H9 (cell line): ENCODE measurements at regions not wholly inside any gene's neighbourhood (a gene's known extent, or its start where the extent isn't known, plus 50 kb on each side); places are given as distances from the start of the nearest gene placed in this dataset.

Source experiments
- DNase-seq: peaks from one replicate; pipeline ENCODE4 v3.0.0-alpha.2; 2017
- H2AFZ ChIP-seq: one replicate; pipeline ENCODE4 v1.6.1; 2013; ENCODE audit warnings: mild to moderate bottlenecking, low read length, control low read depth, moderate library complexity
- H2AK5ac ChIP-seq: 2 replicates; pipeline ENCODE4 v1.6.1; 2013; ENCODE audit warnings: low read length, control low read depth, mixed read lengths; ENCODE audit not compliant: insufficient read length
- H2BK120ac ChIP-seq: one replicate; pipeline ENCODE4 v1.6.1; 2013; ENCODE audit warnings: low read depth, mild to moderate bottlenecking, low read length, control low read depth, inconsistent platforms; ENCODE audit not compliant: poor library complexity, severe bottlenecking
- H2BK12ac ChIP-seq: 2 replicates; pipeline ENCODE4 v1.6.1; 2013; ENCODE audit warnings: low read length, control low read depth, mixed read lengths, low read depth; ENCODE audit not compliant: insufficient read length
- H2BK15ac ChIP-seq: 2 replicates; pipeline ENCODE4 v1.6.1; 2013; ENCODE audit warnings: low read depth, low read length, control low read depth
- H2BK20ac ChIP-seq: one replicate; pipeline ENCODE4 v1.6.1; 2013; ENCODE audit warnings: low read depth, mild to moderate bottlenecking, low read length, control low read depth, inconsistent platforms; ENCODE audit not compliant: poor library complexity, severe bottlenecking
- H2BK5ac ChIP-seq: 2 replicates; pipeline ENCODE4 v1.6.1; 2013; ENCODE audit warnings: low read length, control low read depth, mixed read lengths; ENCODE audit not compliant: insufficient read length
- H3K14ac ChIP-seq: 2 replicates; pipeline ENCODE4 v1.6.1; 2013; ENCODE audit warnings: low read length, control low read depth; ENCODE audit not compliant: insufficient read depth
- H3K18ac ChIP-seq: 2 replicates; pipeline ENCODE4 v1.6.1; 2013; ENCODE audit warnings: low read depth, mild to moderate bottlenecking, mixed read lengths, low read length, control low read depth; ENCODE audit not compliant: insufficient read length
- H3K23ac ChIP-seq: 2 replicates; pipeline ENCODE4 v1.6.1; 2013; ENCODE audit warnings: low read length, control low read depth, mixed read lengths, low read depth; ENCODE audit not compliant: insufficient read length
- H3K23me2 ChIP-seq: 2 replicates; pipeline ENCODE4 v1.6.1; 2013; ENCODE audit warnings: low read depth, mild to moderate bottlenecking, mixed read lengths, low read length, control low read depth; ENCODE audit not compliant: insufficient read length, poor library complexity, severe bottlenecking
- H3K27ac ChIP-seq: 2 replicates; pipeline ENCODE4 v1.5.1; 2013; ENCODE audit warnings: low read length, control low read depth, mixed read lengths, low read depth; ENCODE audit not compliant: insufficient read length
- H3K27me3 ChIP-seq: 2 replicates; pipeline ENCODE4 v1.6.1; 2013; ENCODE audit warnings: low read length, control low read depth, inconsistent platforms; ENCODE audit not compliant: insufficient read depth
- H3K4ac ChIP-seq: 2 replicates; pipeline ENCODE4 v1.6.1; 2013; ENCODE audit warnings: low read depth, mild to moderate bottlenecking, control low read depth, inconsistent platforms, low read length, moderate library complexity
- H3K4me1 ChIP-seq: 2 replicates; pipeline ENCODE4 v1.6.1; 2013; ENCODE audit warnings: low read length, control low read depth, inconsistent platforms; ENCODE audit not compliant: insufficient read depth
- H3K4me2 ChIP-seq: 2 replicates; pipeline ENCODE4 v1.6.1; 2013; ENCODE audit warnings: low read length, control low read depth, mixed read lengths; ENCODE audit not compliant: insufficient read length, insufficient read depth
- H3K56ac ChIP-seq: 2 replicates; pipeline ENCODE4 v1.6.1; 2013; ENCODE audit warnings: low read depth, mild to moderate bottlenecking, mixed read lengths, low read length, control low read depth; ENCODE audit not compliant: insufficient read length
- H3K79me1 ChIP-seq: 2 replicates; pipeline ENCODE4 v1.6.1; 2013; ENCODE audit warnings: low read depth, mild to moderate bottlenecking, moderate library complexity, low read length, control low read depth, inconsistent platforms; ENCODE audit not compliant: insufficient read depth, poor library complexity, severe bottlenecking
- H3K79me2 ChIP-seq: 2 replicates; pipeline ENCODE4 v1.6.1; 2013; ENCODE audit warnings: low read length, control low read depth, inconsistent platforms; ENCODE audit not compliant: insufficient read depth
- H3K9ac ChIP-seq: 2 replicates; pipeline ENCODE4 v1.6.1; 2013; ENCODE audit warnings: low read length, control low read depth, mixed read lengths; ENCODE audit not compliant: insufficient read length; ENCODE audit errors: extremely low read depth
- H3K9me3 ChIP-seq: one replicate; pipeline ENCODE4 v1.6.1; 2013; ENCODE audit warnings: low read depth, low read length, inconsistent platforms; ENCODE audit not compliant: control insufficient read depth
- H3T11ph ChIP-seq: one replicate; pipeline ENCODE4 v1.6.1; 2013; ENCODE audit warnings: mild to moderate bottlenecking, low read length, control low read depth, inconsistent platforms
- H4K20me1 ChIP-seq: one replicate; pipeline ENCODE4 v1.6.1; 2013; ENCODE audit not compliant: control insufficient read depth, insufficient read length, insufficient read depth
- H4K5ac ChIP-seq: 2 replicates; pipeline ENCODE4 v1.6.1; 2013; ENCODE audit warnings: low read depth, mild to moderate bottlenecking, mixed read lengths, low read length, control low read depth; ENCODE audit not compliant: insufficient read length
- H4K8ac ChIP-seq: replicated peaks from 2 replicates; pipeline ENCODE4 v1.6.1; 2013; ENCODE audit warnings: low read length, control low read depth, mixed read lengths, low read depth; ENCODE audit not compliant: insufficient read length
- H4K91ac ChIP-seq: 2 replicates; pipeline ENCODE4 v1.6.1; 2013; ENCODE audit warnings: low read depth, mild to moderate bottlenecking, moderate library complexity, mixed read lengths, low read length, control low read depth; ENCODE audit not compliant: insufficient read length
- H3K27ac Mint-ChIP-seq, 3 experiments: 2 replicates in 2 of 3; 3 replicates in 1 of 3; pipeline ENCODE4 v1.8.0; 2020 to 2021; ENCODE audit warnings: mixed read lengths in 3 of 3, mild to moderate bottlenecking in 1 of 3, moderate library complexity in 1 of 3
- H3K27me3 Mint-ChIP-seq: 2 replicates; pipeline ENCODE4 v1.8.0; 2021; ENCODE audit warnings: low read depth, mild to moderate bottlenecking, moderate library complexity, mixed read lengths
- H3K36me3 Mint-ChIP-seq, 3 experiments: 2 replicates in 2 of 3; 3 replicates in 1 of 3; pipeline ENCODE4 v1.8.0; 2020 to 2021; ENCODE audit warnings: low read depth in 3 of 3, mixed read lengths in 3 of 3; ENCODE audit not compliant: insufficient read depth in 1 of 3
- H3K4me1 Mint-ChIP-seq, 2 experiments: 2 replicates each; pipeline ENCODE4 v1.8.0; 2020; ENCODE audit warnings: mixed read lengths in 2 of 2
- H3K4me3 Mint-ChIP-seq, 2 experiments: 2 replicates in 1 of 2; 3 replicates in 1 of 2; pipeline ENCODE4 v1.8.0; 2020 to 2021; ENCODE audit warnings: mild to moderate bottlenecking in 2 of 2, mixed read lengths in 2 of 2, moderate library complexity in 1 of 2
- H3K9me3 Mint-ChIP-seq, 2 experiments: 2 replicates in 1 of 2; 3 replicates in 1 of 2; pipeline ENCODE4 v1.8.0; 2020; ENCODE audit warnings: mild to moderate bottlenecking in 2 of 2, mixed read lengths in 2 of 2, moderate library complexity in 1 of 2
- WGBS: extraction: QIAGEN DNeasy Blood & Tissue Kit; methylation state at CpG from one replicate; pipeline ENCODE4 v1.1.7; 2013; ENCODE audit warnings: missing lambda C conversion rate, low lambda C conversion rate, mixed read lengths; ENCODE audit not compliant: insufficient read length; ENCODE audit errors: extremely low coverage; 5-methylcytosine and 5-hydroxymethylcytosine counted together
- TF ChIP-seq, protein P1 (sequence below): fragments of 200-600 bp; sonication (generic); conservative IDR thresholded peaks from 3 replicates; pipeline ENCODE4 v1.8.0; 2021; ENCODE audit warnings: antibody characterized with exemption, mild to moderate bottlenecking

DNA sequence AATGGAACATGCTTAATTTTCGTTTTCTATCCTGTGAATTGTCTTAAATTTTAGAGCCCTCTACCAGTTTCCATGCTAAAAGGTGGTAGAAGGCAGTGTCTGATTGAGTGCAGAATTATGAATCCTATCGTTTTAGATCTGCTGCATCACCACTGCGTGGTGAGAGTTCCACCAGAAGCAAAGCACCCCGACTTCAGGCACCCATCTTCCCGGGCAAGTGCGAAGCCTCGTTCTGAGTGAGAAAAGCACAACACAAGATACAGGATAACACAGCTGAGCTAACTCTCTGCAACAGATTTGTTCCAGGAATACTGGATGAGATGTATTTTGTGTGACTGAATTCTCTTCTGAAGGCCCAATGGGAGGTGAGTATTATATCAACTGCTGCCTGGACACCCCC is 471.5 kb downstream of the EIPR1 start:
- DNase-seq = no peak
- H3K18ac ChIP-seq = no peak overlapping the region
- H4K91ac ChIP-seq = no peak overlapping the region
- H3K79me2 ChIP-seq = no peaks in the 10 kb centered on the region
- no peak overlapping the region for H3K23ac ChIP-seq
- no peak overlapping the region for H3K4me2 ChIP-seq
- no peaks in the 10 kb centered on the region for H3K9me3 ChIP-seq
- Mint-ChIP-seq H3K36me3 (no peaks in the 10 kb centered on the region), H3K27ac (no peak overlapping the region), H3K4me3 (no peak overlapping the region), H3K27me3 (peaks cover 8% of the 10 kb centered on the region), H3K4me1 (peaks cover 0 to 6% of the 10 kb centered on the region in 2 experiments; a peak in 2 of 4 replicates), H3K9me3 (no peaks in the 10 kb centered on the region; a peak in 1 of 5 replicates)
- H2AK5ac ChIP-seq = no peak overlapping the region
- no peak overlapping the region for H3K56ac ChIP-seq
- H2BK20ac ChIP-seq = no peak overlapping the region
- no peak overlapping the region for H2BK15ac ChIP-seq
- no peaks in the 10 kb centered on the region for H3K4me1 ChIP-seq
- no peak overlapping the region for H2BK5ac ChIP-seq
- no peak overlapping the region for H2BK120ac ChIP-seq
- H2BK12ac ChIP-seq = no peak overlapping the region
- TF ChIP-seq, protein P1, sequence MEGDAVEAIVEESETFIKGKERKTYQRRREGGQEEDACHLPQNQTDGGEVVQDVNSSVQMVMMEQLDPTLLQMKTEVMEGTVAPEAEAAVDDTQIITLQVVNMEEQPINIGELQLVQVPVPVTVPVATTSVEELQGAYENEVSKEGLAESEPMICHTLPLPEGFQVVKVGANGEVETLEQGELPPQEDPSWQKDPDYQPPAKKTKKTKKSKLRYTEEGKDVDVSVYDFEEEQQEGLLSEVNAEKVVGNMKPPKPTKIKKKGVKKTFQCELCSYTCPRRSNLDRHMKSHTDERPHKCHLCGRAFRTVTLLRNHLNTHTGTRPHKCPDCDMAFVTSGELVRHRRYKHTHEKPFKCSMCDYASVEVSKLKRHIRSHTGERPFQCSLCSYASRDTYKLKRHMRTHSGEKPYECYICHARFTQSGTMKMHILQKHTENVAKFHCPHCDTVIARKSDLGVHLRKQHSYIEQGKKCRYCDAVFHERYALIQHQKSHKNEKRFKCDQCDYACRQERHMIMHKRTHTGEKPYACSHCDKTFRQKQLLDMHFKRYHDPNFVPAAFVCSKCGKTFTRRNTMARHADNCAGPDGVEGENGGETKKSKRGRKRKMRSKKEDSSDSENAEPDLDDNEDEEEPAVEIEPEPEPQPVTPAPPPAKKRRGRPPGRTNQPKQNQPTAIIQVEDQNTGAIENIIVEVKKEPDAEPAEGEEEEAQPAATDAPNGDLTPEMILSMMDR = no peak
- no peaks in the 10 kb centered on the region for H3K23me2 ChIP-seq
- H3K27ac ChIP-seq = no peak overlapping the region
- H4K5ac ChIP-seq = no peak overlapping the region
- no peak overlapping the region for H3K9ac ChIP-seq
- WGBS = no CpG with 5 or more reads among the region's 7 CpGs
- H2AFZ ChIP-seq = no peak overlapping the region
- no peaks in the 10 kb centered on the region for H4K20me1 ChIP-seq
- no peak overlapping the region for H3K4ac ChIP-seq
- no peak overlapping the region for H4K8ac ChIP-seq
- H3K79me1 ChIP-seq = no peaks in the 10 kb centered on the region
- H3T11ph ChIP-seq = no peak overlapping the region
- H3K14ac ChIP-seq = no peak overlapping the region
- H3K27me3 ChIP-seq = no peaks in the 10 kb centered on the region
